Muscle of arm (tissue), 1 donor: ENCODE measurements at regions not wholly inside any gene's neighbourhood (a gene's known extent, or its start where the extent isn't known, plus 50 kb on each side); places are given as distances from the start of the nearest gene placed in this dataset.
"Not testable (repeated sequence)": the region's sequence is repeated elsewhere in the genome, so short reads cannot be mapped to it uniquely, and the experiment has no call there.

Experiments
- DNase-seq: peaks from one replicate; pipeline ENCODE4 v3.0.0-alpha.2; 2013

GRCh38 chr18:78410094-78410786, 569.4 kb upstream of the SALL3 start:
- DNase-seq, result no peak

GRCh38 chr18:78411539-78411938, 568.1 kb upstream of the SALL3 start:
- DNase-seq, result no peak

GRCh38 chr18:78414302-78414701, 565.3 kb upstream of the SALL3 start:
- no peak for DNase-seq

GRCh38 chr18:78416853-78417252, 562.8 kb upstream of the SALL3 start:
- DNase-seq, result no peak

GRCh38 chr18:78418379-78418778, 561.2 kb upstream of the SALL3 start:
- DNase-seq, result no peak

GRCh38 chr18:78419171-78419570, 560.4 kb upstream of the SALL3 start:
- DNase-seq, result no peak

- no peak for DNase-seq
Measured at GRCh38 chr18:78420116-78420515, 559.5 kb upstream of the SALL3 start.

- DNase-seq, result no peak
Measured at GRCh38 chr18:78421392-78421791, 558.2 kb upstream of the SALL3 start.

- DNase-seq, result no peak
Measured at GRCh38 chr18:78422336-78422735, 557.3 kb upstream of the SALL3 start.

GRCh38 chr18:78423811-78424210, 555.8 kb upstream of the SALL3 start:
- no peak for DNase-seq

- DNase-seq, result no peak
Measured at GRCh38 chr18:78424403-78425018, 555.1 kb upstream of the SALL3 start.

GRCh38 chr18:78425019-78425412, 554.6 kb upstream of the SALL3 start:
- no peak for DNase-seq

- DNase-seq, result no peak
Measured at GRCh38 chr18:78427081-78427480, 552.5 kb upstream of the SALL3 start.

- no peak for DNase-seq
Measured at GRCh38 chr18:78429127-78430108, 550.2 kb upstream of the SALL3 start.

GRCh38 chr18:78430131-78430758, 549.4 kb upstream of the SALL3 start:
- no peak for DNase-seq

GRCh38 chr18:78431606-78432005, 548.0 kb upstream of the SALL3 start:
- DNase-seq, result no peak

GRCh38 chr18:78433562-78433961, 546.1 kb upstream of the SALL3 start:
- DNase-seq, result no peak

GRCh38 chr18:78436110-78436509, 543.5 kb upstream of the SALL3 start:
- DNase-seq, result no peak

- DNase-seq, result not testable (repeated sequence)
Measured at GRCh38 chr18:78438235-78438634, 541.4 kb upstream of the SALL3 start.

- no peak for DNase-seq
Measured at GRCh38 chr18:78445880-78446279, 533.7 kb upstream of the SALL3 start.

- no peak for DNase-seq
Measured at GRCh38 chr18:78447211-78447610, 532.4 kb upstream of the SALL3 start.

GRCh38 chr18:78448106-78448505, 531.5 kb upstream of the SALL3 start:
- no peak for DNase-seq
